ENCODE measurements at regions not wholly inside any gene's neighbourhood (a gene's known extent, or its start where the extent isn't known, plus 50 kb on each side); places are given as distances from the start of the nearest gene placed in this dataset.
"Not testable (repeated sequence)": the region's sequence is repeated elsewhere in the genome, so short reads cannot be mapped to it uniquely, and the experiment has no call there.

DNA sequence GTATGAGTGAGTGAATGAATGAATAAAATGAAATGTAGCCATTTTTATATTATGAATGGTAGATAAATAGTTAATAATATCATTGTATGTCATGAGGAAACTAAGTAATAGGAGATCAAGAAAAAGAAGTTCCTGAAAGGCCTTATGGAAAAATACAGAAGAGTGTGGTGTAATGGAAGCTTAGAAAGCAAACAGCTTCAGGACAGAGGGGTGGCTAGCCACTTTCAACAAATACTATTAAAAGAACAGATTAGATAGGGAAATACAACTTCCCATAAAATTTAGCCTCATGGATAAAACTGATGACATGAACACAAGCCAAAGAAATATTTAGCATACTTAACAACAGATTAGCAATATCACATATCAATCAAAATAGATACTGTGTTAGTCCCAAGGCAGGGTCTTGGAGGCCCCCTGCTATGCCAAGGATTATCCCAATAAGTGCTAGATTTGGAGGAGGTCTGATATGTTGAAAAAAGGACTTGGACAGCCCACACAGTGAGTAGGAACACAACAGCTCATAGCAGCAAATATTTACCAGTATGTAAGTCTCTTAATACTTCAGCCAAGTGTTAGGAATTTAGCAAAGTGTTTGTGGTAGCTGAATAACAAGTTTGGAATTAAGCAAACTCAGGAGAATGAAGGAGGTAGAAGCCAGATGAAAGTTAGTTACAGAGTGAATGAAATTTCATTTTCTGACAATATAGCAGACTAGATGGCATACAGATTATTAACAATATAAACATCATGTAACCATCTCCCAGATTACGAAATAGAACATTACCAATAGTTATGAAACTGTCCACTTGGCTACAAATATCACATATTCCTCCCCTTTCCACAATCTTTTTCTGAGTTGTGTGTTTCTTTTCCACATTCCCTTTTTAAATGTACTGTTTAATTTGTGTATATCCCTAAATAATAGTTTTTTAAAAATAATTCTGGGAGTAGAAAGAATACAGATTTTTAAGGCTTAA, 1632.0 kb downstream of the PCDH9 start:
- peak; percentile 48 to 83 for ATAC-seq
- H3K27ac ChIP-seq (ENCODE audit: low read length), result no peak overlapping the region
- 77% methylated on average over 1 of the region's 1 CpG for WGBS

DNA sequence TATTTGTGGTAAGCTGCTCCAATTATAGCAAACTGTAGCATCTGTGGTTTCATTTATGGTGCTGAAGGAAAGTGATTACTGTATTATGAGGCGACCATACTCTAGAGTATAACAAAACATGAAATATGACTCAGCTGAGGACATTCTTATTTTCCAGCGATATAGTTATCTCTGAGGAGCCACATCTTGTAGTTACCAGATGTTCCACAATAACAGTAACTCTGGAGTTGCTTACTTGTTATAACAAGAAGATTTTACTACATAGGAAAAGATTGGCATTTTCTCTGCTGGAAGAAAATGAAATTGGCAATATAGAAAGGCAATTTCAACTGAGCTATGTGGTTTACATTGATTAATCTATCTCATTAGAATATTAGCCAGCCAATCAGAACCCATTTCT, 1634.2 kb downstream of the PCDH9 start:
- 59% methylated on average over 2 of the region's 2 CpGs for WGBS
- H3K4me1 ChIP-seq (ENCODE audit: control insufficient read depth, insufficient read depth, low read length), result no peaks in the 10 kb centered on the region
- no peak overlapping the region for H3K27ac ChIP-seq (ENCODE audit: low read length)
- H3K9me3 ChIP-seq (ENCODE audit: control insufficient read depth, low read length), result no peaks in the 10 kb centered on the region
- no peak for DNase-seq
- no peak overlapping the region for H3K4me3 ChIP-seq (ENCODE audit: low read length)
- H3K27me3 ChIP-seq (ENCODE audit: control insufficient read depth, insufficient read depth), result no peaks in the 10 kb centered on the region
- no peak for ATAC-seq
- intact Hi-C loops (cut with DNase I), result no loop called here

More for the DNA sequence above, 1632.0 kb downstream of the PCDH9 start:
- H3K4me3 ChIP-seq (ENCODE audit: low read length), result no peak overlapping the region
- intact Hi-C loops (cut with DNase I), result no loop called here
- no peaks in the 10 kb centered on the region for H3K4me1 ChIP-seq (ENCODE audit: control insufficient read depth, insufficient read depth, low read length)
- H3K27me3 ChIP-seq (ENCODE audit: control insufficient read depth, insufficient read depth), result no peaks in the 10 kb centered on the region
- DNase-seq, result no peak
- no peaks in the 10 kb centered on the region for H3K9me3 ChIP-seq (ENCODE audit: control insufficient read depth, low read length)

GRCh38 chr13:65594298-65594781, 1635.8 kb downstream of the PCDH9 start:
- intact Hi-C loops (cut with DNase I), result no loop called here
- no peak for DNase-seq
- no peak for ATAC-seq
- Histone ChIP-seq H3K27me3 (ENCODE audit: control insufficient read depth, insufficient read depth) (no peaks in the 10 kb centered on the region), H3K27ac (ENCODE audit: low read length) (no peak overlapping the region), H3K9me3 (ENCODE audit: control insufficient read depth, low read length) (no peaks in the 10 kb centered on the region), H3K4me3 (ENCODE audit: low read length) (no peak overlapping the region), H3K4me1 (ENCODE audit: control insufficient read depth, insufficient read depth, low read length) (no peaks in the 10 kb centered on the region)
- WGBS, result 34% methylated on average over 1 of the region's 1 CpG

DNA sequence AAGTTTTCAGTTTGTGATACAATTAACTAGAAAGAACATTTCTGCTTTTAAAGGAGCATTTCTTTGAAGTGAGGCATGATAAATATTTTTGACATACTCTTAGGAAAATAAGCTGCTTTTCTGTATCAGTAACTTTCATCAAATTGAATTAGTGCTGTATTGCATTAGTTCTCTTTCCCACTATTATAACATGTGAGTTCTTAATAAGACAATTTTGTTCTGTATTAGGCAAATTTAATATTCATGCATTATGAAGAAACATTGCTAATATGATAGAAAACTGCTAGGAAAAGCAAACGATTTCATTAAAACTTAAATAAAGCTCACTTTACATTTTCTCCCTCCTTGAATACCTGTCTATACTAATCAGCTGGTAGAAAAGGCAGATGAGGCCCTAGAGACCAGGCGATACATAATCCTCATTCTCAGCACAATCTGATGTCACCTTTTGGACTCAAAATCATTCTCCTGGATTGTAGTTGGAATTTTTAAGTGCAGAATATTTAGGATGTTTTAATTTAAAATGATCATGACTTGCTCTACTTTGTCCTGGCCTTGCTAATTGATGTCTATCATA, 1636.8 kb downstream of the PCDH9 start:
- 78% methylated on average over 2 of the region's 2 CpGs for WGBS
- Histone ChIP-seq H3K9me3 (ENCODE audit: control insufficient read depth, low read length) (no peaks in the 10 kb centered on the region), H3K4me3 (ENCODE audit: low read length) (no peak overlapping the region), H3K27ac (ENCODE audit: low read length) (no peak overlapping the region), H3K27me3 (ENCODE audit: control insufficient read depth, insufficient read depth) (no peaks in the 10 kb centered on the region), H3K4me1 (ENCODE audit: control insufficient read depth, insufficient read depth, low read length) (no peaks in the 10 kb centered on the region)
- intact Hi-C loops (cut with DNase I), result no loop called here
- DNase-seq, result no peak
- ATAC-seq, result no peak

GRCh38 chr13:65592731-65593130, 1637.4 kb downstream of the PCDH9 start:
- no peak for DNase-seq
- Histone ChIP-seq H3K9me3 (ENCODE audit: control insufficient read depth, low read length) (no peaks in the 10 kb centered on the region), H3K4me3 (ENCODE audit: low read length) (no peak overlapping the region), H3K27me3 (ENCODE audit: control insufficient read depth, insufficient read depth) (no peaks in the 10 kb centered on the region), H3K4me1 (ENCODE audit: control insufficient read depth, insufficient read depth, low read length) (no peaks in the 10 kb centered on the region), H3K27ac (ENCODE audit: low read length) (no peak overlapping the region)
- intact Hi-C loops (cut with DNase I), result no loop called here
- no peak for ATAC-seq
- WGBS, result 20% methylated on average over 1 of the region's 1 CpG

DNA sequence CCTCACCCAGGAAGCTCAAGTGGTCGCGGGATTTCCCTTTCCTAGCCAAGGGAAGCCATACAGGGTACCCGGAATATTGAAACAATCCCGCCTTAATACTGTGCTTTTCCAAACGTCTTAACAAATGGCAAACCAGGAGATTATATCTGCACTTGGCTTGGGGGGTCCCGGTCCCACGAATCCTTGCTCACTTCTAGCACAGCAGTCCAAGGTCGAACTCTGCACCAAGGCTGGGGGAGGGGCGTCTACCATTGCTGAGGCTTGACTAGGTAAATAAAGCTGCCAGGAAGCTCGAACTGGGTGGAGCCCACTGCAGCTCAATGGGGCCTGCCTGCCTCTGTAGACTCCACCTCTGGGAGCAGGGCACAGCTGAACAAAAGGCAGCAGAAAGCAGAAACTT, 1644.8 kb downstream of the PCDH9 start:
- Histone ChIP-seq H3K4me3 (ENCODE audit: low read length) (no peak overlapping the region), H3K9me3 (ENCODE audit: control insufficient read depth, low read length) (no peaks in the 10 kb centered on the region), H3K27ac (ENCODE audit: low read length) (no peak overlapping the region), H3K27me3 (ENCODE audit: control insufficient read depth, insufficient read depth) (no peaks in the 10 kb centered on the region), H3K4me1 (ENCODE audit: control insufficient read depth, insufficient read depth, low read length) (no peaks in the 10 kb centered on the region)
- peak in 2 of 3 donors; percentile 15 to 28 for DNase-seq
- 88% methylated on average over 10 of the region's 10 CpGs for WGBS
- intact Hi-C loops (cut with DNase I), result no loop called here
- ATAC-seq, result no peak

DNA sequence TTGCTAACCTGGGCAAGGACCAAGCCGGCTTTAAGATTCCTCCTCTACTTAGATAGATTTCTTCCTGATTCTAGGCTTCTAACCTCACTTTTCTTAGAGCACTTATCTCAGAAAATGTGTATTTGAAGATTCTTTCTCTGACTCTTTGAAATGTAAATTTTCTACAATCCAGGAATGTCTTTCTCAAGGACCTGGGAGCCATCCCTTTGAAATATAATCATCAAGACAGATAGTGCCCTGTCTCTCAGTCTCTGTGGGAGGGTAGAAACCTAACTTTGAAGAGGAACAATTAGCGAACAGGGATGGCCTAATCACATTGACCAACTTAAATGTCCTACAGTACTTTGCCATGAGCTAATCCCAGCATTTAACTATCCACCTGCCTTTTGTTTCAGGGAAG, 1646.0 kb downstream of the PCDH9 start:
- DNase-seq (no peak), ATAC-seq (no peak)
- Histone ChIP-seq H3K27me3 (ENCODE audit: control insufficient read depth, insufficient read depth) (no peaks in the 10 kb centered on the region), H3K27ac (ENCODE audit: low read length) (no peak overlapping the region), H3K4me1 (ENCODE audit: control insufficient read depth, insufficient read depth, low read length) (no peaks in the 10 kb centered on the region), H3K4me3 (ENCODE audit: low read length) (no peak overlapping the region), H3K9me3 (ENCODE audit: control insufficient read depth, low read length) (no peaks in the 10 kb centered on the region)
- intact Hi-C loops (cut with DNase I), result no loop called here
- 70% methylated on average over 2 of the region's 2 CpGs for WGBS

GRCh38 chr13:65582160-65582559, 1648.0 kb downstream of the PCDH9 start:
- ATAC-seq (no peak), DNase-seq (no peak)
- Histone ChIP-seq H3K4me3 (ENCODE audit: low read length) (no peak overlapping the region), H3K9me3 (ENCODE audit: control insufficient read depth, low read length) (no peaks in the 10 kb centered on the region), H3K27ac (ENCODE audit: low read length) (no peak overlapping the region), H3K4me1 (ENCODE audit: control insufficient read depth, insufficient read depth, low read length) (no peaks in the 10 kb centered on the region), H3K27me3 (ENCODE audit: control insufficient read depth, insufficient read depth) (no peaks in the 10 kb centered on the region)
- intact Hi-C loops (cut with DNase I), result no loop called here

GRCh38 chr13:65564561-65564960, 1665.6 kb downstream of the PCDH9 start:
- H3K27me3 ChIP-seq (ENCODE audit: control insufficient read depth, insufficient read depth); ATAC-seq; H3K4me3 ChIP-seq (ENCODE audit: low read length); DNase-seq; H3K27ac ChIP-seq (ENCODE audit: low read length); H3K4me1 ChIP-seq (ENCODE audit: control insufficient read depth, insufficient read depth, low read length); H3K9me3 ChIP-seq (ENCODE audit: control insufficient read depth, low read length); intact Hi-C loops (cut with DNase I): not testable (repeated sequence)
- 86% methylated on average over 5 of the region's 5 CpGs for WGBS

GRCh38 chr13:65562305-65562704, 1667.8 kb downstream of the PCDH9 start:
- Histone ChIP-seq H3K27ac (ENCODE audit: low read length) (no peak overlapping the region), H3K4me3 (ENCODE audit: low read length) (no peak overlapping the region), H3K4me1 (ENCODE audit: control insufficient read depth, insufficient read depth, low read length) (no peaks in the 10 kb centered on the region), H3K9me3 (ENCODE audit: control insufficient read depth, low read length) (no peaks in the 10 kb centered on the region), H3K27me3 (ENCODE audit: control insufficient read depth, insufficient read depth) (no peaks in the 10 kb centered on the region)
- DNase-seq, result no peak
- ATAC-seq, result no peak
- WGBS, result 86% methylated on average over 3 of the region's 3 CpGs
- intact Hi-C loops (cut with DNase I), result no loop called here

- Histone ChIP-seq H3K4me3 (ENCODE audit: low read length) (no peak overlapping the region), H3K27ac (ENCODE audit: low read length) (no peak overlapping the region), H3K9me3 (ENCODE audit: control insufficient read depth, low read length) (no peaks in the 10 kb centered on the region), H3K27me3 (ENCODE audit: control insufficient read depth, insufficient read depth) (no peaks in the 10 kb centered on the region), H3K4me1 (ENCODE audit: control insufficient read depth, insufficient read depth, low read length) (no peaks in the 10 kb centered on the region)
- 94% methylated on average over 1 of the region's 1 CpG for WGBS
- intact Hi-C loops (cut with DNase I), result no loop called here
- ATAC-seq (no peak), DNase-seq (no peak)
These were observed 1669.2 kb downstream of the PCDH9 start for GRCh38 chr13:65560936-65561335.
